CMK (cell line): ENCODE measurements at regions not wholly inside any gene's neighbourhood (a gene's known extent, or its start where the extent isn't known, plus 50 kb on each side); places are given as distances from the start of the nearest gene placed in this dataset.

Experiments
- DNase-seq: peaks from one replicate; pipeline ENCODE4 v3.0.0-alpha.2; 2010; ENCODE audit warnings: low read depth

DNA sequence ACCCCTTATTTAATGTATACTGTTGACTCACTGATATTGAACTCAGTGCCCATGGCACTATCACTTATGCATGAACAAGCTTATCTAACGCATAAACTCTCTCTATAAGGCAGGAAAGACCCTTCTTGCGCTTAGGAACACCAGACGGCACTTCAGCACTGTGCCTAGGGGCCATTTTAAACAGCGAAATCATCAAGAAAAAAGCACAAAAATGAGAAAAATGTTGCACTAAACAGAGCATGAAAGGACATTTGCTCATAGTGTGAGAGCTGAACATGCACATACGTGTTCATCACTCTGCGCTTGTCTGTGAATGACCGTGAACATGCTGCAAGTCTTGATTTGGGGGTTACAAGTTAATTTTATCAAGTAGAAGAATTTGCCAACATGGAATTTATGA is 109.6 kb downstream of the WDR11 start:
- DNase-seq, result no peak

DNA sequence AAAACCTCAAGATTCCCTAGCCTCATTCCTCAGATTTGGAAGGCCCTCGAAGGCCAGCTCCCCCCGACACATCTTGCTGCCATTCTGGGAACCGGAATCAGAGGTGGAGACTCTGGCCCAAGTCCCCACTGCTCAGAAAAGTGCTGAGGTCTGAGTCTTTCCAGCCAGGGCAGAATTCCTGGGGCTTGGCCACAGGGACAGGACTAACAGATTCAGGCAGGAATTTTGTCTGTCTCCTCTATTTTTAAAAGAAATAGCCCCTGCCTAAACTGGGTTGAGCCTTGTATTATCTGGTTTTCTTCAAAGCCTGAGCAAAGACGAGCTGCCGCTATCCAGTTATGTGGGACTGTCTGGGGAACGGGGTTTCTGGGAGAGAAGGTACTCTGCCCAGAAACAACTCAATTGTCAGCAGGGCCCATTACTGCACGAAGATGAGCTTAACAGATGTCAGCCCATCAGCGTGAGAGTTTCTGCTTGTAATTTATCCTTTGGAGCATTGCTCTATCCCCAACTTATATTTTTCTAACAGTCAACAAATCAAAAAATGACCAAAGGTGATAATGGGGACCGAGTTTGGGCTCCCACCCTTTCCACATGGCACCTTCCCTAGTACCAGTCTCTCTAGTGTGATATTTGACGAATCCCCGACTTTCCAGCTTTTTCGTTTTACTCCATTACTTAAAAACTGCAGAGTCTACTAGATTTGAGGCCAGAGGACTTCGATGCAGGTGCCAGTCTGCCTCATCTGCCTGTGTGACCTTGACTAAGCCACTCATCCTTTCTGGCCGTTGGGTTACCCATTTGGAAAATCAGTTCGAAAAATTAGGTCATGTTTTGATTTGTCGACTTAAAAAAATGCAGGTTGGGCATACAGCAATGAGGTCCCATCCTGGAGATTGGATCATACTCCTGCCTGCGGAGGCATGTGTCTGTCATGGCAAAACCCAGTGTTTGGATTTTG is 110.9 kb downstream of the WDR11 start:
- no peak for DNase-seq

DNA sequence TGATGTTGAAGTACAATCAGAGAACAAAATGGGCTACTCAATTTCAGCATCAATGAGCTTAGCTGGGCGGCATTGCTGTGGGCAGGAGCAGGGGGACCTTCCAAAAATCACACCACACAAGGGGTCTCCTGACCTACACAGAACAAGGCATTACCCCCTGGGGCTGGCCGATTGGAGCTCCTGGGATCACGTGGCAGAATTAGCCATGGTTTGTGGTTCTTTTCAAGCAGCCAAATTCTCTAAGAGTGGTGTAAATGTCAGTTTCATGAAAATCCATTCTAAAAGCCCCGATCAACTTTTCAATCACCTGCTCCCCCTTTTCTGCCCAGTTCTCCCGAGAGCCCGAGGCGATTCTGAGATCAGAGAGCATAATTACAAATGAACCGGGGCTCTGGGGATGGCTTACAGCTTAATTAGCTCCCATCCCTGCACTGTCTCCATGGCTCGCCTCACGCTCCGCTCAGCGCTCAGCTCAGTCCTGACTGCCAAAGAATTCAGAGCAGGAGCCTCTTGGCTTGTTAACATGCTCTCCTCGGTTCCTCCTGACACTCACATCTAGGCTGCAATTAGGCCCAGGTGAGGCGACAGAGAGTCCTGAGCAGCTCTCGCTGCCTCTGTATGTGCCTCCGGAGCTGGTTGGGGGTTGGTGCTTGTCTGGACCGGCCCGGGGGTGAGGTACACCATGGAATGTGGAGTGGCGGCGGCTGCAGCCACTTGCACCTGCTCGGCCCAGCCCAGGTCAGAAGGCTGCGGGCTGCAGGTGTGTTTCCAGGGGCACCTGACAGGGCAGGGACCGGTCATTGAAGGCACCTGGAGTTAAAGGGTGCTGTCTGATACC is 111.8 kb downstream of the WDR11 start:
- no peak for DNase-seq

DNA sequence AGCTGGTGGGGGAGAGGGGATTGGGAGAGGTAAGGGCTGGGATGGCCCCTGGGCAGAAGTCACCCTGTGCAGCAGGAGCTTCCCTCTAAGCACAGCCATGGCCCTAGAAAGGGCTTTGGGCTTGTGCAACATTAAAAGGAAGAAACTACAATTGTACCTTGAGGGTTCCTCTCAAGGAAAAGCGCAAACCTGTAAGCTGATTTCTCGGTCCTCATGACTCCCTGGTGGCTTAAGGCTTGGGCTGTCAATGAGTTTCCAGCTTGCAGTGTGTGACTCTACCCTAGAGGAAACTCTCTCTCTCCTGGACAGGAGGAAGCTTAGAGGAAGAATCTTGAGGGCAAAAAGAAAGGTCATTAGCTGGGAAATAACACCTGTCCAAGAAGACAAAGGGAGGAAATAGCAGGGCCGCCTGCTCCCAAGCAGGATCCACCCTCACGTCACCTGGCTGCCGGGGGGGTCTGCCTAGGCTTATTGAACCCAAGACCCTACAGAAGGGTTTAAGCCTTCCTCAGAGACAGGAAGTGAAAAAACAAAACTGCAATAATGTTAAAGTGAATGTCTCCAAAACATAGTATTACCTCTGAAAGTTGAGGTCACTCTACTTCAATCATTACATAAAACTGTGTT is 112.5 kb downstream of the WDR11 start:
- DNase-seq, result no peak

DNA sequence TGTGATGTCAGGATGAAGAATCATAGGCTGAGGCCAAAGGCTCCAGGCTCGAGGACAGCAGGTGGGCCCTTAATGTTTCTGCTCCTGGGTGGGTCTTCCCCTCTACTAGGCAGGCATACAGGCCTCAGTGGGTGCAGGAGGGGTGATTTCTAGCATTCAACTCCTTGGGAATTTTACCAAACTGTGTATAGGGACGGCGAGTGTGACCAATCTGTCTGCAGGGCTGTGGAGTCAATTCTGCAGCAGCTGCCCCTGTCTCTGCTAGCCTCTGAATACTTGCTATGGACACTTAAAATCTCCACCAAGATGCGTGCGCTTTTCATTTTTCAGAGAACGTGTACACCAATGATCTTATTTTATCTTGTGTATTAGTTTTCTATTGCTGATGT is 115.5 kb downstream of the WDR11 start:
- no peak for DNase-seq

DNA sequence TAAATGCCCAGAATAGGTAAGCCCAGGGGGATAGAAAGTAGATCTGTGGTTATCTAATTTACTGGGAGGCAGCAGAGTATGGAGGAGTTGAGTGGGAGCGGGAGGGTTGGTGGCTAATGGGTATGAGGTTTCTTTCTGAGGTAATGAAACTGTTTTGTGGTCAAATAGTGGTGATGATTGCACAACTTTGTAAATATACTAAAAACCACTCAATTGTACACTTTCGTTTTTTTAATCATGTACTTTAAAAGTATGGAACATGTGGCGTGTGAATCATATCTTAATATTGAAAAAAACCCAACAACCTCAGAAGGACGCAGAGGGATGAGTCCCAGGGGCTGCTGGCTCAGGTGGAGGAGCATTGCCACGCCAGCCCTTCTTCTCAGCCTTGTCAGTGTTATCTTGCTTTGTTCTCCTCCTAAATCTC is 118.1 kb downstream of the WDR11 start:
- no peak for DNase-seq

DNA sequence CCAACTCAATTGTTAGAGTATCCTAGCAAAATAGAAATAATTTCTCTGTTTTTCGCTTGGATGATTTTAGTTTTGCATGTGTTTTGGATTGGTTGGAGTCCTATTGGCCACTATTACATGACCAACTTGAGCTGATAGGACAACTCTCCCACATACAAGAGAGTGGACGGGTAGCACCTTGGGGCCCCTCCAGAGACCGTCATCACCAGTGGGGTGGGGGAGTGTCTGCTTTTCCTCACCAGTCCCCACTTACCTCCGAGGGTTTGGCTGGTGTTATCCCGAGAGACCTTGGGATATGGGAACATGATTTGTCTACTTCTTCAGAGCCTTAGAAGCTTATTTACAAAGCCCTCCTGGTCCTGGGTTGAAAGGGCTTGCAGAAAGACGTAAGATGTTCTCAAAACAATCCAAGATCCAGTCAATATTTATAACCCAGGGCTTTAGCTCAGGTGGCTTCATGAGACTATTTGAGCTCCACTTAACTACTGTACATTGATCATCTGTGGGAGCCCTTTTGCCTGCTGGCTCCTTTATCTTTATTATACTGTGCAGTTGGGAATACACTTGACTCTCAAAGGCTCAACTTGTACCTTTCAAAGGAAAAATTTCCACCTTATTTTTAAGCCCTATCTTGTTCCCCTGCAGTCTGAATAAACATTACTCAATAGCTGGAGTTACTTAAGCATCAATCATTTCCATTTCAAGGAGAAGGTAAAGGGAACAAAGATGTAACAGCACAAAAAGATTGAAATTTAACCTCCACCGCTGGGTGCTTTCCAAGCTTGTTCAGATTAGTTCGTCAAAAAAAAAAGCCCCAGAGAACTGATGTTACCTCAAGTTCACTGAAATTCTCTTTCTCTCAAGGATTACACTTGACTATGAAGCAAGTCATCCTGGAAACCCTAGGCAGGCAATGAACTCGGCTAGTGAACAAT is 119.7 kb downstream of the WDR11 start:
- DNase-seq, result no peak

DNA sequence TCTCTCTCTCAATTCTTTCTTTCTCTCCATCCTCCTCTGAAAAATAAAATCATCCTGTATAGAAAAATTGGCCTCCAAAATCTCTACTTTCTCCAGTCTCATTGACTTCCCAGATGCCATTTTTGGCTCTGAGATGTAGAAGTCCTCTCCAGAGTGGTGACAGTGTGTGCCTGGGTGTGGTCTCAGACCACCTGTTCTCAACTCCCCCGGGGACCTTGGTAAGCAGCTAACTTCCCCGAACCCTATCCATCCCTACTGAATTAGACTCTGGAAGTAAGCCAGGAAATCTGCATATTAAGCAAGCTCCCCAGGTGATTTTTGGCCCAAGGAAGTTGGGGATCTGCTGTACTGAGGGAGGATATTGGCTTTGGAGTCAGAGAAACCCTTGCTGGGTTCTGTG is 120.5 kb downstream of the WDR11 start:
- DNase-seq, result no peak

DNA sequence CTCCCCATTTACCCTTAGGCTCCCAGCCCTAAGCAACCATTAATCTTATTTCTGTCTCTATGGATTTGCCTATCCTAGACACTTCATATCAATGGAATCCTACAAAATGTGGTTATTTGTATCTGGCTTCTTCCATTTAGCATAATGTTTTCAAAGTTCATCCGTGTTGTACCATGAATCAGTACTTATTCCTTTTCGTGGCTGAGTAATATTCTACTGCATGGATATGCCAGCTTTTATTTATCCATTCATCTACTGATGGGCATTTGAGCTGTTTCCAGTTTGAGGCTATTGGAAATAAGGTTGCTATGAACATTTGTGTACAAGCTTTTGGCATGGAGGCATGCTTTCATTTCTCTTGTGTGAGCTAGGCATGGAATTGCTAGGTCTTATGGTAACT is 121.1 kb downstream of the WDR11 start:
- no peak for DNase-seq

DNA sequence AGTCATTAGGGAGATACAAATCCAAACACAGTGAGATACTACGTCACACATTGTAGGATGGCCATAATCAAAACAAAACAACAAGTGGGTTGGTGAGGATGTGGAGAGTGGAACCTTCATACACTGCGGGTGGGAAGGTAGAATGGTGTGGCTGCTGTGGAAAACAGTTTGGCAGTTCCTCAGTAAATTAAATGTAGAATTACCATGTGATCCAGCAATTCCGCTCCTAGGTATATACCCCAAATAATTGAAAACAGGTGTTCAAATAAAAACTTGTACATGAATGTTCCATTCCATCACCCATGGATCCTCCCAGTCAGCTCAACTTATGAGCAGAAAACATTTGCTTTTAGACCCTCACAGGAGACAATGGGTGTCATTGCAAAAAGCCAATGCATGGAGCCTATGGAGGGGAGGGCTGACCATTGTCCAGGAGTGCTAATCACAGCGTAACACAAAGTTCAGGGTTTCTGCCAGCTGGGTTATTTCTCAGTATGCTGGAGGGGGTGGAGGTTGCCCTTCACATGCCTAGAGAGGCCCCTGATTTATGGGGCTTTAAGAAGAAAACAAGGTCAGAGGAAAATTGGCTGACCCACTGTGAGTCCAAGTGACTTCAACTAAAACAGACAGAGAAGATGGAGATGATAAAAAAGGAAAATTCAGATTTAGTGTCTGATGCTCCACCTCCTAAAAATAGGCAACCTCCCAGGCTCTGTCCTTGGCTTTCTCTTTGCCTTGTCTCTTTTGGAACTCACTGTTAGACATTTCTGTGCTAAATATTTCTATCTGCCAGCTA is 124.1 kb downstream of the WDR11 start:
- no peak for DNase-seq

DNA sequence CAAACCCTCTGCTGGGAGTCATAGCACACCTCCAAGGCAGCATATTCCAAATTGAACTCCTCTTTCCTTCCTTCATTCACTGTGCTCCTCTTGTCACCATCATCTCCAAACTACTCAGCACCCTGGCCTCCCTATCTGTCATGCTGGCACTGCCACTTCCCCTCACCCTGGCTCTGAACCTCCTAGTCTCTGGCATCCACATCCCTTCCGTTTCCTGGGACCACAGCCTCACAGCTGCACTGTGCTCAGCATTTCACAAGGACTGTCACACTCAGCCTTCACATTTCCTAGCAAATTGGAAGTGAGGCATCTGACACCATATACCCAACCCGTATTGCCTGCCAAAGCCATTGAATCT is 124.7 kb downstream of the WDR11 start:
- DNase-seq, result no peak

DNA sequence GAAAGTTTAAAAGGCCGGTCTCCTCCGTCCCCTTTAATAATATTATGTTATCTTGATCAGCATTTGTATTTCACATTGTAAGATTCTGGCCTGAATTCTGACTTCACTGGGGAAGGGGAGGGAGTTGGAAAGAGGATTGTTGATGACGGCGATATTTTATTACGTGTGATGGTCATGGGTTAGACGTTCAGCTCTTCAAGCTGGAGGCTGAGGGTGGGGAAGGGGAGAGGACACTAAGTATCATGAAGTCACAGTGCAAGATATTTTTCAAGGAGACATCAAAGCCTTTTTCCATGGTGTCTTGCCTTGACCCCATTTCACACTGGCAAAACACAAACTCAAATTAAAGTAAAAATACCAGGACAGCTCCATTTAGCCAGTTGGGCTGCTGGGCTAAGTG is 126.7 kb downstream of the WDR11 start:
- DNase-seq, result no peak

DNA sequence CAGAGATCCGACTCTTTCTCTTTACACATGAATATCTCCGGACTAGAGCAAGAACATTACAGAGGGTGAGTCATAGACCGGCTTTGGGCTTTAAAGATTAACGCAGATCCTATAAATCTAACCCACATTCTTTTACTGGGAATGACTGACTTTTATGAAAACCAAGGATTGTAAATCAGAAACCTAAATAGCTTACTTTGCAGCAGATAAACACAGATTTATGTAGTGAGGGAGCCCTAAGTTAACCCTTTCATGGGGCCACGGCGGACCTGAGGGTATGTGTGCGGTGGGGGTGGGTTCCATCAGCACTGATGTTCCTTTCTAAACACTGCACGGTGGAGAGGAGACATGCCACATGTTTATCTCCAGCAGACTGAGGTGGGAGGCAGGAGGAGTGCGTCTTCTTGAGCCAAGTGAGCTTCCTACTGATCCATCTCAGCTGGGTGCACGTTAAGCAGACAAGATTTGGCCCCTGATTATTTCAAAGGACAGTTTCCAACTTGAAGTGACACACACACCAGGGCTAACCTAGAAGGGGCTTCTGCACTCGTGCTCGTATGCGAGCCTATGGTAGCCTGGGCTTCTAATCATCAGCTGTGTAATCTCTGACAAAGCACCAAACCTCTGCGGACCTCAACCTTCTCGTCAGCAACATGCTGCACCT is 127.6 kb downstream of the WDR11 start:
- DNase-seq, result no peak

DNA sequence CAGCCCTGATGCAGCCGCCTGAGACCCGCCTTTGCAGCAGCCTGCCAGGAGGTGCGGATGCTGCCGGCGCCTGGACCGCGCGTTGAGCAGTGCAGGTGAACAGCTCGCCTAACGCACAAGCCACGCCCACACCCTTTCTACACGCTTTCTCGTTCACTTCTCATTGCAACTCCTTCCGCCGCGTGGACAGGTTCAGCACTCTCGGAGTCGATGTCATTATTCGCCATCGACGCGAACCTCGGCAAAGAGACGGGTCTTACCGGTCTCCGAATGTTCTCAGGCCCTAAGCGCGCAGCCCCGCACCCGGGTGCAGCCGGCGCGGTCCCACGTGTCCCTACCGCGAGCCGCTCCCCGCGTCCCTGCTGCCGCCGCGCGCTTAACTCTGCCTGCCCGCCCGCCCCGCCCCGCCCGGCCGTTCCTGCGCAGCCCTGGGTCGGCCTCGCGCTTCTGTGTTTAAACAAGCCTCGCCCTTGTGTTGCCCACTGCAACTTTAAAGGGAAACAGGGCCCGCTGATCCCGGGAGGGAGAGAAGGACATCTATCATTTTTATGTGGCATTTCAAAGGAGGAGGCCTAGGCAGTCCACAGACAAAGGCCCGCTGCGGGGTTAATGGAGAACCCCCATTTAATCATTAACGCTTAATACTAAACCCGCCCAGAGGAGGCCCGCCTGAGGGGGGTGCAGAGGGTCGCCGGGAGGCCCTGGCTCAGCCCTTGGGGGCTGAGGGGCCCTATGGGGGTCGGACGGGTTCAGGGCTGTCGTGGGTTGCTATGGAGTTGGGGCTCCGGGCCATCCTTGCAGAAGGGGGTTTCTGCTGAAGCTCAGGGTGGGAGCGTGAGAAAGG is 128.5 kb downstream of the WDR11 start:
- DNase-seq, result no peak

DNA sequence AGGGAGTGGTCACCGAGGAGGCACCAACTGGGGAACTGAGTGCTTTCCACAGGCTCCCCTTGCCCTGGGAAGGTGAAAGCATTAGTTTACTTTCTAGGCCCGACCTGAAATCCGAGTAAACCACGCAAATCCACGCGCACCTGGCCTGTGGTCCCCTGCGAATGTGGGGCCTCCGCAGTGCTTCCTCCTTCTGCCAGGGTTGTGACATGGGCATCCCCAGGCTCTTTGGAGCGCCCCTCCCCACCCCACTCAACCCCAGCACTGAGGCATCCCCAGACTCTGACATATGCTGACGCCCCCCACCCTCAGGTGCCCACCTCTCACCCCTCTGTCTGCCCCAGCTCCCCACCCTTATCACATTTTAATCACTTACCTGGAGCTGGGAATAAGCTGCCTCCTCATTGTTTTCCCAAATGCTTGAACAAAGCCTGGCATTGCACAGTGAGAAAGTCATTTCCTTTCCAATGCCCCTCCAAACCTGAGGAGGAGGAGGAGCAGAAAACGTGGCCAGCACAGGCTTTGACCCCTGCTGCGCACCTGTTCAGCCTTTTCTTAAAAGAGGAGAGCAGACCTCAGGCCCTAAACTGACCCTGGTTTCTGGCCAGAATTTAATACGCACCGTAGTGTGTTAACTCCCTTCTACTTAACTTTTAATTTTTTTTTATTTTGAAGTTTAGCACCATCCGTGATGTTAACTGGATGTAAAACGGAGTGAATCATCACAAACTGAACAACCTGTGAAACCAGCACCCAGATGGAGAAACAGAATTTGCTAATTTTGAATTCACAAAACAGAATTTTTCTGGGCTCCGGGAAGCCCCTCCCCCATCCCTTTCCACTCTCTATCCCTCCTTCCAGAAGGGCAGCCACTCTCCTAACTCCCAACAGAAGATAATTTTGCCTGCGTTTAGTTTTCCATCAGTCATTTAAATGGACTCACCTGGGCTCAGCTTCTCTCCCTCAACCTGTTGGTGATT is 129.4 kb downstream of the WDR11 start:
- DNase-seq, result no peak

DNA sequence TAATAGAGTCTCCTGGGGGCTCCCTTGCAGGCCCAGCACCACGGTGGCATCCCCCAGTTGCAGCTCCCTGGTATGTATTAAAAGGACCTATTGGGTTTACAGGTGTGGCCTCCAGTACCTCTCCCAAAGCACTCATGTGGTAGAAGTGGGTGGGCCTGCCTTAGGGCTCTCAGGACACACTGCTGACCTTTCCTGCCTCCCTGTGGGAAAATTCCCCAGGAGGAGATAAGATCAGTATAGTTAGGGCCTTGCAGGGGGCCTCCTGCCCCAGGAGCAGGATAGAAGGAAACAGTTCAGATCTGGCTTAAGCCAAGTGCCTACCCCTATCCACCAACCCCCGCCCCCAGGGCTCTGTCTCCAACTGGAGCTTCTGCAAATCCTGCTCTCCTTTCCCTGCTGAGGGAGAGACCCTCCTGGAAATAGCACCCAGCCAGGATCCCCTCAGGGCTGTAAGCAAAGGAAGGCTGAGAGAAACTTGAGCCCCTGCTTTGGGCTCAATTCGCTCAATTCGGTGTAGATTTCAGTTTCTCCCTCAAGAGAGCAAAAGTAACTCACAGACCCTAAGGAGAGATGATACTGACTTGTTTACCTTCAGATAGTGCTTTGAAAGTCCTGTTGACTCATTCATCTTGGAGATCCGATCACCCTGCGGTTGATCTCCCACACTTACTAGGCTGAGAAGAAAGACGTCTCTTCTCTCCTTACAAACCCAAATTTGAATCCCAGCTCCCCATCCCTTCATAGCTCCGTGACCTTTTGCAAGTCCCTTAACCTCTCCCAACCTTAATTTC is 130.6 kb downstream of the WDR11 start:
- no peak for DNase-seq

DNA sequence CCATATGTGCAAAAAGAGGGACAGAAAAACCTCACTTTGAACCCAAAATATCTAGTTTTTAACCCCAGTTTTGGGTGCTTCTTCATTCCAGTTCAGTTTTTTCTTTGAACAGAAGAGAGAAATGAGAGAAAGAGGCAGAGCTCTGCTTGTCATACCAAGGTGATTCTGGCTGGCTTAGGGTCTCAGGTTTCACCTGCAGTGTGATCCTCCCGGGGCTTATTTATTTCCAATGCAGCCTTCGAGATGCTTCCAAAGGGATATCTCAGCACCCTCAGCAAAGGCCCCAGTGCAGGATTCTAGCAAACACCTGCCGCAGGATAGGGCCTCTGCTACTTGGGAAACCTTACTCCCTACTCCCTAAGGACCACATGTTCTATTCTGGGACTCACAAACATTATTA is 131.3 kb downstream of the WDR11 start:
- DNase-seq, result no peak
